ENCODE measurements at regions not wholly inside any gene's neighbourhood (a gene's known extent, or its start where the extent isn't known, plus 50 kb on each side); places are given as distances from the start of the nearest gene placed in this dataset.

GRCh38 chr1:118339400-118340124 is 154.5 kb upstream of the SPAG17 start:
- DNase-seq, result peak; percentile 5

- no peak for DNase-seq
Measured at GRCh38 chr1:118338936-118339335, 153.9 kb upstream of the SPAG17 start.

- DNase-seq, result no peak
Measured at GRCh38 chr1:118337346-118337745, 152.3 kb upstream of the SPAG17 start.

GRCh38 chr1:118335331-118335732 is 150.3 kb upstream of the SPAG17 start:
- DNase-seq, result peak; percentile 82

- DNase-seq, result no peak
Measured at GRCh38 chr1:118334506-118334905, 149.5 kb upstream of the SPAG17 start.

- peak; percentile 68 for DNase-seq
Measured at GRCh38 chr1:118333601-118334210, 148.7 kb upstream of the SPAG17 start.

GRCh38 chr1:118326960-118327629 is 142.1 kb upstream of the SPAG17 start:
- no peak for DNase-seq

- no peak for DNase-seq
Measured at GRCh38 chr1:118325550-118326225, 140.7 kb upstream of the SPAG17 start.

GRCh38 chr1:118323246-118323645 is 138.2 kb upstream of the SPAG17 start:
- DNase-seq, result no peak

- no peak for DNase-seq
Measured at GRCh38 chr1:118322331-118322730, 137.3 kb upstream of the SPAG17 start.

GRCh38 chr1:118321840-118322239 is 136.8 kb upstream of the SPAG17 start:
- DNase-seq, result no peak

GRCh38 chr1:118317842-118318614 is 133.0 kb upstream of the SPAG17 start:
- peak; percentile 76 for DNase-seq

GRCh38 chr1:118306851-118307250 is 121.8 kb upstream of the SPAG17 start:
- no peak for DNase-seq

- DNase-seq, result peak; percentile 33
Measured at GRCh38 chr1:118304722-118305359, 119.8 kb upstream of the SPAG17 start.

GRCh38 chr1:118303534-118303933 is 118.5 kb upstream of the SPAG17 start:
- no peak for DNase-seq

- DNase-seq, result no peak
Measured at GRCh38 chr1:118303064-118303463, 118.0 kb upstream of the SPAG17 start.

GRCh38 chr1:118302145-118302544 is 117.1 kb upstream of the SPAG17 start:
- DNase-seq, result no peak

GRCh38 chr1:118300808-118301207 is 115.8 kb upstream of the SPAG17 start:
- DNase-seq, result peak; percentile 26

- no peak for DNase-seq
Measured at GRCh38 chr1:118298397-118298796, 113.4 kb upstream of the SPAG17 start.

GRCh38 chr1:118297521-118297920 is 112.5 kb upstream of the SPAG17 start:
- no peak for DNase-seq

GRCh38 chr1:118294875-118295642 is 110.0 kb upstream of the SPAG17 start:
- no peak for DNase-seq

All from NCI-H69 (cell line).